Neural progenitor cell (in vitro differentiated cells): ENCODE measurements at regions not wholly inside any gene's neighbourhood (a gene's known extent, or its start where the extent isn't known, plus 50 kb on each side); places are given as distances from the start of the nearest gene placed in this dataset.

Source experiments
- DNase-seq: peaks from one replicate; pipeline ENCODE4 v3.0.0-alpha.2; 2016; ENCODE audit warnings: low spot score
- H2AFZ ChIP-seq: fragments of 200-600 bp; sonication (generic); replicated peaks from 2 replicates; pipeline ENCODE4 v1.6.1; 2016; ENCODE audit warnings: antibody characterized with exemption
- H3F3A ChIP-seq: fragments of 200-600 bp; sonication (generic); 2 replicates; pipeline ENCODE4 v1.6.1; 2016; ENCODE audit warnings: antibody characterized with exemption, low read depth
- H3K27ac ChIP-seq: fragments of 200-600 bp; sonication (generic); 2 replicates; pipeline ENCODE4 v1.5.1; 2016; ENCODE audit warnings: mild to moderate bottlenecking
- H3K27me3 ChIP-seq: fragments of 200-600 bp; sonication (generic); 2 replicates; pipeline ENCODE4 v1.6.1; 2016; ENCODE audit warnings: mild to moderate bottlenecking, moderate library complexity
- H3K36me3 ChIP-seq: fragments of 200-600 bp; sonication (generic); 2 replicates; pipeline ENCODE4 v1.5.1; 2016
- H3K4me1 ChIP-seq: fragments of 200-600 bp; sonication (generic); 2 replicates; pipeline ENCODE4 v1.6.1; 2016; ENCODE audit warnings: mixed run types
- H3K4me2 ChIP-seq: fragments of 200-600 bp; sonication (generic); 2 replicates; pipeline ENCODE4 v1.6.1; 2016
- H3K4me3 ChIP-seq: fragments of 200-600 bp; sonication (generic); 2 replicates; pipeline ENCODE4 v1.5.1; 2016
- H3K79me2 ChIP-seq: fragments of 200-600 bp; sonication (generic); 2 replicates; pipeline ENCODE4 v1.6.1; 2016; ENCODE audit warnings: low read depth
- H3K9ac ChIP-seq: fragments of 200-600 bp; sonication (generic); 2 replicates; pipeline ENCODE4 v1.6.1; 2016
- H3K9me3 ChIP-seq: fragments of 200-600 bp; sonication (generic); 2 replicates; pipeline ENCODE4 v1.5.1; 2016; ENCODE audit warnings: low read depth
- H4K20me1 ChIP-seq: fragments of 200-600 bp; sonication (generic); 2 replicates; pipeline ENCODE4 v1.6.1; 2016; ENCODE audit warnings: low read depth
- H3K27ac Mint-ChIP-seq: 3 replicates; pipeline ENCODE4 v1.8.0; 2021; ENCODE audit warnings: mixed read lengths
- H3K27me3 Mint-ChIP-seq: 2 replicates; pipeline ENCODE4 v1.8.0; 2022; ENCODE audit warnings: low read depth, mild to moderate bottlenecking, inconsistent platforms, moderate library complexity, mixed read lengths; ENCODE audit not compliant: insufficient read depth
- H3K36me3 Mint-ChIP-seq: 3 replicates; pipeline ENCODE4 v1.8.0; 2021; ENCODE audit warnings: mixed read lengths
- H3K4me1 Mint-ChIP-seq: 3 replicates; pipeline ENCODE4 v1.8.0; 2021; ENCODE audit warnings: mixed read lengths
- H3K4me3 Mint-ChIP-seq: 3 replicates; pipeline ENCODE4 v1.8.0; 2021; ENCODE audit warnings: mild to moderate bottlenecking, moderate library complexity, mixed read lengths
- H3K9me3 Mint-ChIP-seq: 3 replicates; pipeline ENCODE4 v1.8.0; 2020; ENCODE audit warnings: mixed read lengths
- CTCF ChIP-seq: fragments of 200-600 bp; sonication (generic); IDR thresholded peaks from 2 replicates; pipeline ENCODE4 v1.5.1; 2017; ENCODE audit warnings: antibody characterized with exemption, mild to moderate bottlenecking
- EZH2 ChIP-seq: fragments of 200-600 bp; sonication (generic); IDR thresholded peaks from 2 replicates; pipeline ENCODE4 v1.6.1; 2017; ENCODE audit warnings: antibody characterized with exemption, mild to moderate bottlenecking, moderate library complexity
- EZH2phosphoT487 ChIP-seq: fragments of 200-600 bp; sonication (generic); IDR thresholded peaks from 2 replicates; pipeline ENCODE4 v1.6.1; 2017; ENCODE audit warnings: antibody characterized with exemption

- no peak for TF ChIP-seq EZH2phosphoT487
- no peak for TF ChIP-seq EZH2
- no peak for TF ChIP-seq CTCF
- H3K4me2 ChIP-seq = no peak overlapping the region
Observed at GRCh38 chr6:15763837-15764236, 101.0 kb upstream of the DTNBP1 start.

GRCh38 chr6:15763364-15763763 is 100.5 kb upstream of the DTNBP1 start:
- no peaks in the 10 kb centered on the region for H3K27me3 ChIP-seq
- Mint-ChIP-seq H3K9me3 (no peaks in the 10 kb centered on the region), H3K4me1 (peaks cover 22% of the 10 kb centered on the region), H3K27ac (no peak overlapping the region), H3K27me3 (no peaks in the 10 kb centered on the region), H3K36me3 (no peaks in the 10 kb centered on the region), H3K4me3 (no peak overlapping the region)
- H3K36me3 ChIP-seq = no peaks in the 10 kb centered on the region
- no peak overlapping the region for H3K9ac ChIP-seq
- H3K9me3 ChIP-seq = no peaks in the 10 kb centered on the region
- no peak overlapping the region for H3K27ac ChIP-seq
- H3K4me2 ChIP-seq = no peak overlapping the region
- no peak for DNase-seq
- no peaks in the 10 kb centered on the region for H3F3A ChIP-seq
- H3K4me3 ChIP-seq = no peak overlapping the region
- no peaks in the 10 kb centered on the region for H3K4me1 ChIP-seq
- no peaks in the 10 kb centered on the region for H4K20me1 ChIP-seq
- H3K79me2 ChIP-seq = no peaks in the 10 kb centered on the region
- no peak for TF ChIP-seq EZH2phosphoT487
- H2AFZ ChIP-seq = no peak overlapping the region

More at GRCh38 chr6:15763837-15764236, 101.0 kb upstream of the DTNBP1 start:
- DNase-seq = peak; percentile 7
- Histone ChIP-seq H3K27me3 (no peaks in the 10 kb centered on the region), H2AFZ (no peak overlapping the region), H3K4me1 (no peaks in the 10 kb centered on the region), H4K20me1 (no peaks in the 10 kb centered on the region), H3K9me3 (no peaks in the 10 kb centered on the region), H3K79me2 (no peaks in the 10 kb centered on the region), H3K4me3 (no peak overlapping the region), H3K27ac (no peak overlapping the region), H3K9ac (no peak overlapping the region), H3K36me3 (no peaks in the 10 kb centered on the region), H3F3A (no peaks in the 10 kb centered on the region)
- H3K27ac Mint-ChIP-seq = peak overlapping the region; percentile 44
- no peaks in the 10 kb centered on the region for H3K36me3 Mint-ChIP-seq
- H3K27me3 Mint-ChIP-seq = no peaks in the 10 kb centered on the region
- no peaks in the 10 kb centered on the region for H3K9me3 Mint-ChIP-seq
- no peak overlapping the region for H3K4me3 Mint-ChIP-seq
- H3K4me1 Mint-ChIP-seq = peaks cover 24% of the 10 kb centered on the region

GRCh38 chr6:15761045-15761502 is 98.2 kb upstream of the DTNBP1 start:
- no peak for TF ChIP-seq EZH2
- TF ChIP-seq CTCF = no peak
- TF ChIP-seq EZH2phosphoT487 = no peak
- no peaks in the 10 kb centered on the region for H3K9me3 ChIP-seq
- no peaks in the 10 kb centered on the region for H3K79me2 ChIP-seq
- H4K20me1 ChIP-seq = no peaks in the 10 kb centered on the region
- H3K27ac ChIP-seq = no peak overlapping the region
- no peak overlapping the region for H3K9ac ChIP-seq
- peaks cover under 1% of the 10 kb centered on the region for H3K4me1 ChIP-seq
- Mint-ChIP-seq H3K9me3 (peaks cover 2% of the 10 kb centered on the region), H3K27me3 (peaks cover 4% of the 10 kb centered on the region), H3K4me1 (peaks cover 22% of the 10 kb centered on the region), H3K27ac (no peak overlapping the region), H3K4me3 (no peak overlapping the region), H3K36me3 (no peaks in the 10 kb centered on the region)
- no peak overlapping the region for H3K4me2 ChIP-seq
- no peak overlapping the region for H2AFZ ChIP-seq
- H3K27me3 ChIP-seq = no peaks in the 10 kb centered on the region
- H3K4me3 ChIP-seq = no peak overlapping the region
- H3K36me3 ChIP-seq = no peaks in the 10 kb centered on the region
- no peaks in the 10 kb centered on the region for H3F3A ChIP-seq
- DNase-seq = no peak

- DNase-seq = no peak
- no peaks in the 10 kb centered on the region for H3K79me2 ChIP-seq
- peaks cover 2% of the 10 kb centered on the region for H3K9me3 Mint-ChIP-seq
- TF ChIP-seq EZH2phosphoT487 (no peak), EZH2 (no peak), CTCF (no peak)
- no peak overlapping the region for H3K27ac ChIP-seq
- H3K4me2 ChIP-seq = no peak overlapping the region
- no peak overlapping the region for H2AFZ ChIP-seq
- no peaks in the 10 kb centered on the region for H3K27me3 ChIP-seq
- H3K36me3 ChIP-seq = no peaks in the 10 kb centered on the region
- H3K4me3 ChIP-seq = no peak overlapping the region
- no peaks in the 10 kb centered on the region for H3F3A ChIP-seq
- H3K27me3 Mint-ChIP-seq = peaks cover 7% of the 10 kb centered on the region
- no peak overlapping the region for H3K27ac Mint-ChIP-seq
- no peaks in the 10 kb centered on the region for H3K36me3 Mint-ChIP-seq
- H3K9ac ChIP-seq = no peak overlapping the region
- peaks cover 9% of the 10 kb centered on the region for H3K4me1 Mint-ChIP-seq
- peaks cover 9% of the 10 kb centered on the region for H3K4me1 ChIP-seq
- no peak overlapping the region for H3K4me3 Mint-ChIP-seq
- H3K9me3 ChIP-seq = no peaks in the 10 kb centered on the region
- H4K20me1 ChIP-seq = no peaks in the 10 kb centered on the region
Observed at GRCh38 chr6:15758631-15759215, 95.9 kb upstream of the DTNBP1 start.
